ENCODE measurements at regions not wholly inside any gene's neighbourhood (a gene's known extent, or its start where the extent isn't known, plus 50 kb on each side); places are given as distances from the start of the nearest gene placed in this dataset.
"Not testable (repeated sequence)": the region's sequence is repeated elsewhere in the genome, so short reads cannot be mapped to it uniquely, and the experiment has no call there.

GRCh38 chr1:173364827-173365226 lies 112.3 kb upstream of the PRDX6 start:
- ChIA-PET POLR2A (no interaction called here), CTCF (interaction anchor here (0.7 kb wide), 1 partner anchor 1010 kb away, joined by 3 read pairs; no protein-coding TSS in a partner anchor)
- Mint-ChIP-seq H3K27ac (no peak overlapping the region), H3K9me3 (no peaks in the 10 kb centered on the region), H3K27me3 (no peaks in the 10 kb centered on the region), H3K36me3 (ENCODE audit: low read depth) (no peaks in the 10 kb centered on the region), H3K4me1 (no peaks in the 10 kb centered on the region), H3K4me3 (no peak overlapping the region)
- no peak for DNase-seq

GRCh38 chr1:173365341-173365740 lies 111.8 kb upstream of the PRDX6 start:
- no peaks in the 10 kb centered on the region for H3K4me1 Mint-ChIP-seq
- H3K36me3 Mint-ChIP-seq (ENCODE audit: low read depth), result no peaks in the 10 kb centered on the region
- no peak overlapping the region for H3K27ac Mint-ChIP-seq
- no peaks in the 10 kb centered on the region for H3K9me3 Mint-ChIP-seq
- no peak overlapping the region for H3K4me3 Mint-ChIP-seq
- DNase-seq, result no peak
- ChIA-PET POLR2A (no interaction called here), CTCF (no interaction called here)
- H3K27me3 Mint-ChIP-seq, result no peaks in the 10 kb centered on the region

- H3K4me3 Mint-ChIP-seq, result no peak overlapping the region
- H3K9me3 Mint-ChIP-seq, result no peaks in the 10 kb centered on the region
- no peaks in the 10 kb centered on the region for H3K4me1 Mint-ChIP-seq
- DNase-seq, result no peak
- H3K27me3 Mint-ChIP-seq, result no peaks in the 10 kb centered on the region
- H3K27ac Mint-ChIP-seq, result no peak overlapping the region
- no peaks in the 10 kb centered on the region for H3K36me3 Mint-ChIP-seq (ENCODE audit: low read depth)
- POLR2A ChIA-PET, result no interaction called here
- CTCF ChIA-PET, result no interaction called here
Observed at GRCh38 chr1:173367136-173367535, 110.0 kb upstream of the PRDX6 start.

- DNase-seq; H3K9me3 Mint-ChIP-seq; H3K27ac Mint-ChIP-seq; H3K4me1 Mint-ChIP-seq; H3K27me3 Mint-ChIP-seq; CTCF ChIA-PET; H3K36me3 Mint-ChIP-seq (ENCODE audit: low read depth); H3K4me3 Mint-ChIP-seq; POLR2A ChIA-PET: not testable (repeated sequence)
Observed at GRCh38 chr1:173370586-173370985, 106.5 kb upstream of the PRDX6 start.

- POLR2A ChIA-PET; DNase-seq; H3K27ac Mint-ChIP-seq; H3K4me3 Mint-ChIP-seq; H3K27me3 Mint-ChIP-seq; CTCF ChIA-PET; H3K36me3 Mint-ChIP-seq (ENCODE audit: low read depth); H3K4me1 Mint-ChIP-seq: not testable (repeated sequence)
- peaks cover 16% of the 10 kb centered on the region for H3K9me3 Mint-ChIP-seq
Observed at GRCh38 chr1:173376065-173376464, 101.1 kb upstream of the PRDX6 start.

GRCh38 chr1:173377266-173377665 lies 99.9 kb upstream of the PRDX6 start:
- CTCF ChIA-PET, result no interaction called here
- POLR2A ChIA-PET, result no interaction called here
- Mint-ChIP-seq H3K27me3 (no peaks in the 10 kb centered on the region), H3K9me3 (peaks cover 16% of the 10 kb centered on the region), H3K4me1 (no peaks in the 10 kb centered on the region), H3K36me3 (ENCODE audit: low read depth) (no peaks in the 10 kb centered on the region), H3K4me3 (no peak overlapping the region), H3K27ac (no peak overlapping the region)
- no peak for DNase-seq

- ChIA-PET CTCF (no interaction called here), POLR2A (no interaction called here)
- no peak overlapping the region for H3K27ac Mint-ChIP-seq
- H3K9me3 Mint-ChIP-seq, result no peaks in the 10 kb centered on the region
- no peaks in the 10 kb centered on the region for H3K36me3 Mint-ChIP-seq (ENCODE audit: low read depth)
- H3K4me3 Mint-ChIP-seq, result no peak overlapping the region
- DNase-seq, result no peak
- no peaks in the 10 kb centered on the region for H3K27me3 Mint-ChIP-seq
- no peaks in the 10 kb centered on the region for H3K4me1 Mint-ChIP-seq
Observed at GRCh38 chr1:173383351-173383750, 93.8 kb upstream of the PRDX6 start.

- DNase-seq, result no peak
- ChIA-PET CTCF (no interaction called here), POLR2A (no interaction called here)
- Mint-ChIP-seq H3K27ac (no peak overlapping the region), H3K4me1 (no peaks in the 10 kb centered on the region), H3K36me3 (ENCODE audit: low read depth) (no peaks in the 10 kb centered on the region), H3K4me3 (no peak overlapping the region), H3K9me3 (no peaks in the 10 kb centered on the region), H3K27me3 (no peaks in the 10 kb centered on the region)
Observed at GRCh38 chr1:173388352-173388751, 88.8 kb upstream of the PRDX6 start.

- H3K27ac Mint-ChIP-seq, result no peak overlapping the region
- ChIA-PET POLR2A (interaction anchor here (1.1 kb wide), 1 partner anchor 322 kb away, joined by 3 read pairs; the partner anchor contains the start of gene KLHL20), CTCF (no interaction called here)
- no peaks in the 10 kb centered on the region for H3K36me3 Mint-ChIP-seq (ENCODE audit: low read depth)
- no peaks in the 10 kb centered on the region for H3K4me1 Mint-ChIP-seq
- no peaks in the 10 kb centered on the region for H3K27me3 Mint-ChIP-seq
- no peak overlapping the region for H3K4me3 Mint-ChIP-seq
- no peaks in the 10 kb centered on the region for H3K9me3 Mint-ChIP-seq
- DNase-seq, result no peak
Observed at GRCh38 chr1:173392895-173393658, 84.1 kb upstream of the PRDX6 start.

GRCh38 chr1:173393659-173394000 lies 83.5 kb upstream of the PRDX6 start:
- Mint-ChIP-seq H3K9me3 (no peaks in the 10 kb centered on the region), H3K4me3 (no peak overlapping the region), H3K27ac (no peak overlapping the region), H3K4me1 (no peaks in the 10 kb centered on the region), H3K36me3 (ENCODE audit: low read depth) (no peaks in the 10 kb centered on the region), H3K27me3 (no peaks in the 10 kb centered on the region)
- DNase-seq, result no peak
- CTCF ChIA-PET, result no interaction called here
- POLR2A ChIA-PET, result no interaction called here

GRCh38 chr1:173394813-173395212 lies 82.3 kb upstream of the PRDX6 start:
- POLR2A ChIA-PET, CTCF ChIA-PET: not testable (repeated sequence)

GRCh38 chr1:173395762-173396161 lies 81.4 kb upstream of the PRDX6 start:
- Mint-ChIP-seq H3K4me3 (no peak overlapping the region), H3K36me3 (ENCODE audit: low read depth) (peaks cover 3% of the 10 kb centered on the region), H3K4me1 (no peaks in the 10 kb centered on the region), H3K27ac (no peak overlapping the region), H3K27me3 (no peaks in the 10 kb centered on the region), H3K9me3 (no peaks in the 10 kb centered on the region)
- no peak for DNase-seq
- CTCF ChIA-PET, result no interaction called here
- POLR2A ChIA-PET, result no interaction called here

More at GRCh38 chr1:173394813-173395212, 82.3 kb upstream of the PRDX6 start:
- not testable (repeated sequence) for H3K27ac Mint-ChIP-seq; H3K9me3 Mint-ChIP-seq; H3K27me3 Mint-ChIP-seq; DNase-seq; H3K4me1 Mint-ChIP-seq; H3K4me3 Mint-ChIP-seq; H3K36me3 Mint-ChIP-seq (ENCODE audit: low read depth)

- H3K27me3 Mint-ChIP-seq, result no peaks in the 10 kb centered on the region
- H3K4me3 Mint-ChIP-seq, result no peak overlapping the region
- DNase-seq, result no peak
- no peaks in the 10 kb centered on the region for H3K9me3 Mint-ChIP-seq
- H3K27ac Mint-ChIP-seq, result no peak overlapping the region
- H3K36me3 Mint-ChIP-seq (ENCODE audit: low read depth), result peaks cover 3% of the 10 kb centered on the region
- POLR2A ChIA-PET, result no interaction called here
- CTCF ChIA-PET, result no interaction called here
- no peaks in the 10 kb centered on the region for H3K4me1 Mint-ChIP-seq
Observed at GRCh38 chr1:173400387-173400995, 76.6 kb upstream of the PRDX6 start.

GRCh38 chr1:173403996-173404395 lies 73.1 kb upstream of the PRDX6 start:
- Mint-ChIP-seq H3K4me1 (peaks cover 14% of the 10 kb centered on the region), H3K27me3 (no peaks in the 10 kb centered on the region), H3K4me3 (no peak overlapping the region), H3K36me3 (ENCODE audit: low read depth) (peaks cover 2% of the 10 kb centered on the region), H3K9me3 (no peaks in the 10 kb centered on the region), H3K27ac (no peak overlapping the region)
- ChIA-PET CTCF (interaction anchor here (0.6 kb wide), 1 partner anchor 1084 kb away, joined by 3 read pairs; no protein-coding TSS in a partner anchor), POLR2A (no interaction called here)
- DNase-seq, result no peak
